ENCODE measurements at regions not wholly inside any gene's neighbourhood (a gene's known extent, or its start where the extent isn't known, plus 50 kb on each side); places are given as distances from the start of the nearest gene placed in this dataset.

DNA sequence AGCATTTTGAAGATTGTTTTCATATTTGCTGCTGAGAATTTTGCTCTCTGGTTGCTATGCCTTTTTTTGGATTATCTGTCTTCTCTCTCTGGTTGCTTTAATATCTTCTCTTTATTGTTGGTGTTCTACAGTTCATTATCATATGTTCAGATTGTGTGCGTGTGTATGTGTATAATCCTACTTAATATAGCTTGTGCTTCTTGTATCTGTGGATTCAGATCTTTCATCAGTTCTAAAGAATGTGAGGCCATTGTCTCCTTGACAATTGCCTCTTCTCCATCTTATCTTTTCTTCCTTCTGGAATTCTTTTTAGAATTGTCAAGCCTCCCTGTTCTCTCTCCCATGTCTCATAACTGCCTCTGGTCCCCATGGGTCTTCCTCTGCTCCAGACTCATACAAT lies 195.4 kb downstream of the CDC5L start:
- H3K9ac ChIP-seq = no peak overlapping the region
- TF ChIP-seq, protein P1, sequence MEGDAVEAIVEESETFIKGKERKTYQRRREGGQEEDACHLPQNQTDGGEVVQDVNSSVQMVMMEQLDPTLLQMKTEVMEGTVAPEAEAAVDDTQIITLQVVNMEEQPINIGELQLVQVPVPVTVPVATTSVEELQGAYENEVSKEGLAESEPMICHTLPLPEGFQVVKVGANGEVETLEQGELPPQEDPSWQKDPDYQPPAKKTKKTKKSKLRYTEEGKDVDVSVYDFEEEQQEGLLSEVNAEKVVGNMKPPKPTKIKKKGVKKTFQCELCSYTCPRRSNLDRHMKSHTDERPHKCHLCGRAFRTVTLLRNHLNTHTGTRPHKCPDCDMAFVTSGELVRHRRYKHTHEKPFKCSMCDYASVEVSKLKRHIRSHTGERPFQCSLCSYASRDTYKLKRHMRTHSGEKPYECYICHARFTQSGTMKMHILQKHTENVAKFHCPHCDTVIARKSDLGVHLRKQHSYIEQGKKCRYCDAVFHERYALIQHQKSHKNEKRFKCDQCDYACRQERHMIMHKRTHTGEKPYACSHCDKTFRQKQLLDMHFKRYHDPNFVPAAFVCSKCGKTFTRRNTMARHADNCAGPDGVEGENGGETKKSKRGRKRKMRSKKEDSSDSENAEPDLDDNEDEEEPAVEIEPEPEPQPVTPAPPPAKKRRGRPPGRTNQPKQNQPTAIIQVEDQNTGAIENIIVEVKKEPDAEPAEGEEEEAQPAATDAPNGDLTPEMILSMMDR (IDR thresholded peaks at IDR 0.05) = no peak
- no peaks in the 10 kb centered on the region for H3K4me1 ChIP-seq
- no peaks in the 10 kb centered on the region for H3K36me3 ChIP-seq (ENCODE audit: control insufficient read depth, insufficient read depth, low read length)
- no peaks in the 10 kb centered on the region for H3K27me3 ChIP-seq (ENCODE audit: control insufficient read depth, insufficient read depth, low read length)
- no peak overlapping the region for H3K4me2 ChIP-seq (ENCODE audit: low read length)
- no peak overlapping the region for H3K4me3 ChIP-seq (ENCODE audit: low read depth, low read length)
- H2AFZ ChIP-seq = no peak overlapping the region
- no peaks in the 10 kb centered on the region for H3K9me3 ChIP-seq (ENCODE audit: control insufficient read depth, low read length)
- no peaks in the 10 kb centered on the region for H3K79me2 ChIP-seq
- H3K27ac ChIP-seq = no peak overlapping the region

DNA sequence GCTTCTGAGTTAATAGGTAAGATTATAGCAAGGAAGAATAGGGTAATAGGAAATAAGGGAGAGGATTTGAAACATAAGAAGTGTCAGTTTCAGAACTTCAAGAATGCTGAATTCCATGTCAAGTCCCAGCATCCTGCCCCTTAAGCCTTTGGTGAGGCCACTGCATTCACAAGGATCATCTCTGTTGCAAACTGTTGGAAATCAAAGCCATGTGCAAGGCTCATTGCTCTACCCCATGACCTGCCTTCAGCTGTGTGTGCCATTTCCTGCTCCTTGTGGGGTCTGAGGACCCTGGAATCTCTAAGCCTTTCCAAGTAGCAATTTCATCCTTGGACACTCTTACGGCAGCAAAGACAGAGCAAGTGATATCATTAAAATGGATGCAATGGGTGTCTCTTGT lies 203.0 kb downstream of the CDC5L start:
- Histone ChIP-seq H3K27ac (no peak overlapping the region), H3K36me3 (ENCODE audit: control insufficient read depth, insufficient read depth, low read length) (no peaks in the 10 kb centered on the region), H3K4me2 (ENCODE audit: low read length) (no peak overlapping the region), H3K4me3 (ENCODE audit: low read depth, low read length) (no peak overlapping the region), H3K4me1 (no peaks in the 10 kb centered on the region), H3K27me3 (ENCODE audit: control insufficient read depth, insufficient read depth, low read length) (no peaks in the 10 kb centered on the region), H2AFZ (no peak overlapping the region), H3K9ac (no peak overlapping the region), H3K9me3 (ENCODE audit: control insufficient read depth, low read length) (no peaks in the 10 kb centered on the region), H3K79me2 (no peaks in the 10 kb centered on the region)
- TF ChIP-seq, protein P1 (IDR thresholded peaks at IDR 0.05) = no peak

DNA sequence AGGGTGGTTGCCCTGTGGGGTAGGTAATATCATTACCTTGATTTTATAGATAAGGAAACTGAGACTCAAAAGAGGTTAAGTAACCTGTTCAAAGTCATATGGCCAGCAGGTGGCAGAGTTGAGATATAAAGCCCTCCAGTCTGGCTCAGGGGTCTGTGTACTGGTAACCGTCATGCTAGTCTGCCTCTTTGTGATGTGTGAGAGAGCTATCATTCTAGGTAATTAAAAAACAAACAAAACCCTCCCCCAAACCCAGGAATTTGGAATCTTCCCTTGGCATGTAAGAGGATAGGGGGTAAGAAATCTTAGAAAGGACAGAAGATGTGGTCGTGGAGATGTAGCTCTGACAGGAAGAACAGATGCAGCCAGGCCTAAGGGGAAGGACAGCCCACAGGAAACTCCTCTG lies 206.0 kb downstream of the CDC5L start:
- no peak overlapping the region for H2AFZ ChIP-seq
- no peaks in the 10 kb centered on the region for H3K27me3 ChIP-seq (ENCODE audit: control insufficient read depth, insufficient read depth, low read length)
- TF ChIP-seq, protein P1 (IDR thresholded peaks at IDR 0.05) = no peak
- H3K4me3 ChIP-seq (ENCODE audit: low read depth, low read length) = no peak overlapping the region
- no peaks in the 10 kb centered on the region for H3K79me2 ChIP-seq
- H3K9me3 ChIP-seq (ENCODE audit: control insufficient read depth, low read length) = no peaks in the 10 kb centered on the region
- no peaks in the 10 kb centered on the region for H3K36me3 ChIP-seq (ENCODE audit: control insufficient read depth, insufficient read depth, low read length)
- no peaks in the 10 kb centered on the region for H3K4me1 ChIP-seq
- H3K4me2 ChIP-seq (ENCODE audit: low read length) = no peak overlapping the region
- no peak overlapping the region for H3K27ac ChIP-seq
- H3K9ac ChIP-seq = no peak overlapping the region

- Histone ChIP-seq H3K36me3 (ENCODE audit: control insufficient read depth, insufficient read depth, low read length) (no peaks in the 10 kb centered on the region), H3K4me2 (ENCODE audit: low read length) (no peak overlapping the region), H3K27me3 (ENCODE audit: control insufficient read depth, insufficient read depth, low read length) (no peaks in the 10 kb centered on the region), H3K4me1 (no peaks in the 10 kb centered on the region), H3K79me2 (no peaks in the 10 kb centered on the region), H3K9ac (no peak overlapping the region), H3K27ac (no peak overlapping the region), H2AFZ (no peak overlapping the region), H3K9me3 (ENCODE audit: control insufficient read depth, low read length) (no peaks in the 10 kb centered on the region), H3K4me3 (ENCODE audit: low read depth, low read length) (no peak overlapping the region)
- TF ChIP-seq, protein P1 (IDR thresholded peaks at IDR 0.05) = no peak
Observed at GRCh38 chr6:44594481-44594880, 207.0 kb downstream of the CDC5L start.

DNA sequence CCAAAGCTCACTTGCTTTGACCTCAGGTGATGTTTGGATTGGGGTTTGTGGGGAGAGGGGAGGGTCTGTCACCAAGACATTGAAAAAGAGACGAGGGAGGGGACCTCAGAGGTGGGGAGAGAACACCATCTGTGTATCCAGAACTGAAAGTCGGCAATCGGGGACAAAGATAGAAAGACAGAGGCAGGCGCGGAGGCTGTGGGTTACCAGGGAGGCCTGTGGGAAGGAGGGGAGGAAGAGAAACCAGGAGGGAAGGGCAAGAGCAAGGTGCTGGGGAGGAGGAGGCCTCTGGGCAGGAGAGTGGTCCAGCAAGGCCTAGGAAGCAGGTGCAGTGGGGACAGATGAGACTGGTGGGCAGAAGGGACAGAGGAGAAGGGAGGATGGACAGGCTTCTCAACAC lies 211.2 kb downstream of the CDC5L start:
- Histone ChIP-seq H3K27me3 (ENCODE audit: control insufficient read depth, insufficient read depth, low read length) (no peaks in the 10 kb centered on the region), H3K4me1 (no peaks in the 10 kb centered on the region), H3K4me3 (ENCODE audit: low read depth, low read length) (no peak overlapping the region), H3K4me2 (ENCODE audit: low read length) (no peak overlapping the region), H3K79me2 (no peaks in the 10 kb centered on the region), H3K27ac (no peak overlapping the region), H3K36me3 (ENCODE audit: control insufficient read depth, insufficient read depth, low read length) (no peaks in the 10 kb centered on the region), H3K9ac (no peak overlapping the region), H2AFZ (no peak overlapping the region), H3K9me3 (ENCODE audit: control insufficient read depth, low read length) (no peaks in the 10 kb centered on the region)
- TF ChIP-seq, protein P1 (IDR thresholded peaks at IDR 0.05) = no peak
